ENCODE measurements at regions not wholly inside any gene's neighbourhood (a gene's known extent, or its start where the extent isn't known, plus 50 kb on each side); places are given as distances from the start of the nearest gene placed in this dataset.

DNA sequence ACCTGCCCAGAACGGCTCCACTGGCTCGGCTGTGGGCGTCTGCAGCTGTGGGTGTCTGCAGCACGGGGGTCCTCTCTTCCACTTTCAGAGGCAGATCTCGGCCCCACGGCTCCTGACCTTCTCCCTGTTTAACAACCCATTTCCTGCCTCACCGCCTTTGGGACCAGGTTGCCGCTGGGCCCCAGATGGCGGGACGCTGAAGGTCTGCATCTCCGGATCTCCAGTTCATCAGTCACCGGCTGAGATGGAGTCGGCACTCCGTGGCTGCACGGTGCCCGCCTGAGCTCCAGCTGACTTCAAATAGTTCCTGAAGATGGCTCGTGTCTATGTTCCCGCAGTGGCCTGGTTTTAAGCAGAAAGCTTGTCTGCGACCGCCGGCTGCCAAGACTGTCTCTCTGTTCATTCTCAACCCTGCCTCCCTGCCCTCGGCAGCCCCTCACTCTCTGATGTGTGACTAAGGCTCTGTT is 475.9 kb downstream of the BRD1 start:
- Histone ChIP-seq H3K27ac (no peak overlapping the region), H3K4me3 (no peak overlapping the region), H3K9me3 (no peaks in the 10 kb centered on the region), H3K36me3 (no peaks in the 10 kb centered on the region), H3K4me1 (no peaks in the 10 kb centered on the region), H3K27me3 (peaks cover 0 to 89% of the 10 kb centered on the region in 2 donors)
- ATAC-seq, result no peak
- DNase-seq, result no peak
- intact Hi-C loops (cut with DNase I), result no loop called here
- TF ChIP-seq, protein P1, sequence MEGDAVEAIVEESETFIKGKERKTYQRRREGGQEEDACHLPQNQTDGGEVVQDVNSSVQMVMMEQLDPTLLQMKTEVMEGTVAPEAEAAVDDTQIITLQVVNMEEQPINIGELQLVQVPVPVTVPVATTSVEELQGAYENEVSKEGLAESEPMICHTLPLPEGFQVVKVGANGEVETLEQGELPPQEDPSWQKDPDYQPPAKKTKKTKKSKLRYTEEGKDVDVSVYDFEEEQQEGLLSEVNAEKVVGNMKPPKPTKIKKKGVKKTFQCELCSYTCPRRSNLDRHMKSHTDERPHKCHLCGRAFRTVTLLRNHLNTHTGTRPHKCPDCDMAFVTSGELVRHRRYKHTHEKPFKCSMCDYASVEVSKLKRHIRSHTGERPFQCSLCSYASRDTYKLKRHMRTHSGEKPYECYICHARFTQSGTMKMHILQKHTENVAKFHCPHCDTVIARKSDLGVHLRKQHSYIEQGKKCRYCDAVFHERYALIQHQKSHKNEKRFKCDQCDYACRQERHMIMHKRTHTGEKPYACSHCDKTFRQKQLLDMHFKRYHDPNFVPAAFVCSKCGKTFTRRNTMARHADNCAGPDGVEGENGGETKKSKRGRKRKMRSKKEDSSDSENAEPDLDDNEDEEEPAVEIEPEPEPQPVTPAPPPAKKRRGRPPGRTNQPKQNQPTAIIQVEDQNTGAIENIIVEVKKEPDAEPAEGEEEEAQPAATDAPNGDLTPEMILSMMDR (IDR thresholded peaks at IDR 0.05), result no peak

DNA sequence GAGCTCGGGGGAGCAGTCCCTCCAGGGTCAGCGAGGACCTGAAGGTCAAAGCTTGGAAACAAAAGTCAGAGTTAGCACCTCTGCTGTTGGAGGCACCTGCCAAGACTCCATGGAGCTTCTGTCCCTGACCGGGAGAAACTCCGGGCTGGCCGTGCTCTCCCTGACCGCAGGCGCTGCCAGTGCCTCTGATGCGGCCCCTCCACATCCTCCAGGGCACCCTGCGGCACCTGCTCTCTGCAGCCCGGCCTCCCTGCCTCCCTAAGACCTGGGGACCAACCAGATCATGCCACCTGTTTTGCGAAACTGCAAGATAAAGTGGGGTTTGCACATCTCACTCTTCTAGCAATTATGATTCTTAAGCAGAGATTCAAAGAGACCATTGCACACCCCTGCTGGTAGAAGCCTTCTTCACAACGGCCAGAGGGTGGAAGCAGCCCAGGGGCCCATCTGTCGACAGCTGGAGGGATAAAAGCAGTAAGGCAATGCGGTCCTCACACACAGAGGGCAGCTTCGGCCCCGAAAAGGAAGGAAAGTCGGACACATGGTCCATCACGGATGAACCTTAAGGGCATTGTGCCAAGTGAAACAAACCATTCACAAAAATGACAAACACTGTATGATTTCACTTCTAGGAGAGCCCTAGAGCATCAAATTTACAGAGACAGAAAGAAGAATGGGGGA is 477.1 kb downstream of the BRD1 start:
- peak in 1 of 4 donors; percentile 56 for DNase-seq
- Histone ChIP-seq H3K4me1 (no peaks in the 10 kb centered on the region), H3K36me3 (no peaks in the 10 kb centered on the region), H3K4me3 (no peak overlapping the region), H3K27ac (no peak overlapping the region), H3K9me3 (no peaks in the 10 kb centered on the region), H3K27me3 (peaks cover 0 to 87% of the 10 kb centered on the region in 2 donors)
- ATAC-seq, result no peak
- intact Hi-C loops (cut with DNase I), result no loop called here
- TF ChIP-seq, protein P1 (IDR thresholded peaks at IDR 0.05), result no peak

DNA sequence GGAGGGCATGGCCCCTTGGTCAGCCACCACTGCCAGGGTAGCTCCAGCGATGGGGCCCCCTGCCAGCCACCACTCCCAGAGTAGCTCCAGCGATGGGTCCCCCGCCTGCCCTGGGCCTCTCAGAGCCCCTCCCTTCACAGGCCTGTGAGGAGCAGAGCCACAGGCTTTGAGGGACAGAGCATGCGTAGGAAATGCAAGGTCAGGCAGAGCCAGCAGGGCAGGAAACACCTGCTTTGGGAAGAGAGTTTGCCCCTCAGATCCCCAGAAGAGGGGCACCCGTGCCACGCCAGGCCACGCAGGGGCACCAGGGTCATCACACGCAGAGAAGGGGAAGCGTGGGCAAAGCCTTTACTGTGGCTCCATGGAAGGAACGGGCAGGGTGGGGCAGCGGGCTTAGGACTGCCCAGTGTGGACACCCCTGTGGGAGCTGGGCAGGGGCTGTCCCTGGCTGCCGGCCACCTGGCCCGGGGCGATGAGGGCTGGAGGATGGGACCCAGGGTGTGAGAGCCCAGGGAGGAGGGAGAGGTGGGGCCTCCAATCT is 477.8 kb downstream of the BRD1 start:
- ATAC-seq, result no peak
- H3K4me1 ChIP-seq, result no peaks in the 10 kb centered on the region

DNA sequence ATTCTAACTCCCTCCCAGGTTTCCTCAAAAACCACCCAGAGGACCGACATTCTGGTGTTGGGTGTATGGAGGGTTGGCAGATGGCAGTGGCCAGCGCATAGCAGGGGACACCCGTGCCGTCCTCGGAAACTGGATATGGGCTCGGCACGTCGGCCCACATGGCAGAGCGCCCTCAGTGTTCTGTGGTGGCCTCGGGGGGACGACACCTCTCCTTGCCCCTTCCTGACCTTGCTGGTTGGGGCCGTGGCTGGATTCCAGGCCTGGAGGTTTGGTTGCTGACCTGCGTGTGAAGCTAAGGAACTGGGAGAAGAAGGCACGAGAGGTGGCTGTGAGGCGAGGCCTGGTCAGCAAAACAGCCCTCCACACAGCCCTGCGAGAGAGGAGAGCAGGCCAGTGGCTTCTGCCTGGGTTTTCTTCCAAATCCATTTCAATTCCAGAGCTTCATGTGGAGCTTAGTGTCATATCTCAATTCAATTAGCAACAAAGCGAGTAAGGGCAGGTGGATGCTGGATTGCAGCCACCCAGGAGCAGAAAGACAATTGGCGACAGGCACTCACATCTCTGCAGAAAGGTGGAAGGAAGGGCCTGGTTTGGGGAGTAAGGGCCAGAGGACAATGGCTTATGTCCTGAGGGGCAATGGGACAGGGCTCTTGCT is 478.4 kb downstream of the BRD1 start:
- Histone ChIP-seq H3K9me3 (no peaks in the 10 kb centered on the region), H3K36me3 (no peaks in the 10 kb centered on the region), H3K27ac (no peak overlapping the region), H3K27me3 (peaks cover 0 to 86% of the 10 kb centered on the region in 2 donors), H3K4me1 (no peaks in the 10 kb centered on the region), H3K4me3 (no peak overlapping the region)
- TF ChIP-seq, protein P1 (IDR thresholded peaks at IDR 0.05), result no peak
- DNase-seq, result no peak
- intact Hi-C loops (cut with DNase I), result no loop called here
- ATAC-seq, result no peak

More for the DNA sequence above, 477.8 kb downstream of the BRD1 start:
- H3K27me3 ChIP-seq, result peaks cover 0 to 86% of the 10 kb centered on the region in 2 donors
- intact Hi-C loops (cut with DNase I), result no loop called here
- H3K4me3 ChIP-seq, result no peak overlapping the region
- no peak overlapping the region for H3K27ac ChIP-seq
- no peaks in the 10 kb centered on the region for H3K9me3 ChIP-seq
- peak in 1 of 4 donors; percentile 69 for DNase-seq
- TF ChIP-seq, protein P1 (IDR thresholded peaks at IDR 0.05), result no peak
- H3K36me3 ChIP-seq, result no peaks in the 10 kb centered on the region

DNA sequence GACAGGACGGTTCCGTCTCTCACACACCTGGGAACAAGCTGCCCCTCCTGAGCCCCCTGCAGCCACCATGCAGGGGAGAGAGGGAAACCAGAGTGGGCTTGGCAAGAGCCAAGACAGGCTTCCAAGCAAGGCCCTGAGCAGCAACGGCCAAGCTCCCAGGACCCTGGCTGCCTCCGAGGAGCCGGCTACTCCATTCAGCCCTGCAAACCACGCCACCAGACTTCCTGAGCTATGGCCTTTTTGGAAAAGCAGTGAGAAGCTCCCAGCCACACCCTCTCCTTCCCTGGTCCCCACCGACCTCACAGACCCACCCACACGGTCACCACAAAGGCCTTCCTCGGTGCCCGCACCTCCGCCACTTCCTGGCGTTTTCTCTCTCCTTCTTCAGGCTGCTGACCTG is 479.0 kb downstream of the BRD1 start:
- TF ChIP-seq, protein P1 (IDR thresholded peaks at IDR 0.05), result no peak
- ATAC-seq, result no peak
- Histone ChIP-seq H3K27ac (no peak overlapping the region), H3K4me3 (no peak overlapping the region), H3K36me3 (no peaks in the 10 kb centered on the region), H3K4me1 (no peaks in the 10 kb centered on the region), H3K27me3 (peaks cover 0 to 86% of the 10 kb centered on the region in 2 donors), H3K9me3 (no peaks in the 10 kb centered on the region)
- DNase-seq, result no peak
- intact Hi-C loops (cut with DNase I), result no loop called here

Data from left lung (tissue), 4 donors.